Trophoblast cell (in vitro differentiated cells and primary cell): ENCODE measurements at regions not wholly inside any gene's neighbourhood (a gene's known extent, or its start where the extent isn't known, plus 50 kb on each side); places are given as distances from the start of the nearest gene placed in this dataset.

ENCODE experiments used
- DNase-seq, 2 donors: peaks; one replicate each; pipeline ENCODE4 v3.0.0-alpha.2; 2016
- H2AFZ ChIP-seq: 2 replicates; pipeline ENCODE4 v1.6.1; 2013; ENCODE audit warnings: low read length, moderate library complexity, mild to moderate bottlenecking; ENCODE audit not compliant: insufficient read depth, poor library complexity
- H2AK5ac ChIP-seq: 2 replicates; pipeline ENCODE4 v1.6.1; 2013; ENCODE audit warnings: mild to moderate bottlenecking, low read length
- H2BK120ac ChIP-seq: 2 replicates; pipeline ENCODE4 v1.6.1; 2013; ENCODE audit warnings: low read length, mild to moderate bottlenecking, moderate library complexity; ENCODE audit not compliant: insufficient read depth, poor library complexity
- H2BK12ac ChIP-seq: 2 replicates; pipeline ENCODE4 v1.6.1; 2013; ENCODE audit warnings: mild to moderate bottlenecking, low read length, moderate library complexity
- H2BK5ac ChIP-seq: 2 replicates; pipeline ENCODE4 v1.6.1; 2013; ENCODE audit warnings: low read length, low read depth, moderate library complexity, mild to moderate bottlenecking; ENCODE audit not compliant: poor library complexity
- H3K14ac ChIP-seq: 2 replicates; pipeline ENCODE4 v1.6.1; 2013; ENCODE audit warnings: mild to moderate bottlenecking, low read length
- H3K18ac ChIP-seq: 2 replicates; pipeline ENCODE4 v1.6.1; 2013; ENCODE audit warnings: mild to moderate bottlenecking, low read length
- H3K23ac ChIP-seq: 2 replicates; pipeline ENCODE4 v1.6.1; 2013; ENCODE audit warnings: low read length
- H3K27ac ChIP-seq: 2 replicates; pipeline ENCODE4 v1.5.1; 2013; ENCODE audit warnings: low read depth, mild to moderate bottlenecking, inconsistent platforms, low read length, moderate library complexity
- H3K27me3 ChIP-seq: 2 replicates; pipeline ENCODE4 v1.6.1; 2013; ENCODE audit warnings: inconsistent platforms, mild to moderate bottlenecking, low read length, moderate library complexity; ENCODE audit not compliant: insufficient read depth
- H3K36me3 ChIP-seq, 2 experiments: 1 replicate in 1 of 2; 2 replicates in 1 of 2; pipeline ENCODE4 v1.6.1; 2013; ENCODE audit warnings: low read length in 2 of 2, mild to moderate bottlenecking in 2 of 2, moderate library complexity in 1 of 2; ENCODE audit not compliant: insufficient read depth in 2 of 2, control insufficient read depth in 1 of 2
- H3K4ac ChIP-seq: 2 replicates; pipeline ENCODE4 v1.6.1; 2013; ENCODE audit warnings: low read depth, mild to moderate bottlenecking, low read length, moderate library complexity
- H3K4me1 ChIP-seq, 2 experiments: 1 replicate in 1 of 2; 2 replicates in 1 of 2; pipeline ENCODE4 v1.6.1; 2013; ENCODE audit warnings: low read length in 2 of 2, mild to moderate bottlenecking in 2 of 2, moderate library complexity in 1 of 2; ENCODE audit not compliant: insufficient read depth in 2 of 2, control insufficient read depth in 1 of 2
- H3K4me2 ChIP-seq: 2 replicates; pipeline ENCODE4 v1.6.1; 2013; ENCODE audit warnings: inconsistent platforms, mild to moderate bottlenecking, low read length, moderate library complexity
- H3K4me3 ChIP-seq: 2 replicates; pipeline ENCODE4 v1.5.1; 2013; ENCODE audit warnings: mild to moderate bottlenecking, low read depth, low read length, inconsistent platforms
- H3K79me1 ChIP-seq: one replicate; pipeline ENCODE4 v1.6.1; 2013; ENCODE audit warnings: low read length
- H3K79me2 ChIP-seq: 2 replicates; pipeline ENCODE4 v1.6.1; 2013; ENCODE audit warnings: low read length, mild to moderate bottlenecking; ENCODE audit not compliant: control insufficient read depth, insufficient read depth, poor library complexity
- H3K9ac ChIP-seq: 2 replicates; pipeline ENCODE4 v1.6.1; 2013; ENCODE audit warnings: mild to moderate bottlenecking, low read length
- H3K9me3 ChIP-seq: 2 replicates; pipeline ENCODE4 v1.6.1; 2013; ENCODE audit warnings: low read depth, mild to moderate bottlenecking, control low read depth, inconsistent platforms, low read length; ENCODE audit not compliant: insufficient read depth
- H4K12ac ChIP-seq: 2 replicates; pipeline ENCODE4 v1.6.1; 2013; ENCODE audit warnings: low read depth, mild to moderate bottlenecking, low read length, moderate library complexity
- H4K8ac ChIP-seq: 2 replicates; pipeline ENCODE4 v1.6.1; 2013; ENCODE audit warnings: low read depth, mild to moderate bottlenecking, low read length, moderate library complexity
- H4K91ac ChIP-seq: one replicate; pipeline ENCODE4 v1.6.1; 2013; ENCODE audit warnings: low read depth, mild to moderate bottlenecking, low read length, moderate library complexity
- WGBS: extraction: QIAGEN DNeasy Blood & Tissue Kit; methylation state at CpG from one replicate; pipeline ENCODE4 v1.1.7; 2013; ENCODE audit warnings: missing lambda C conversion rate; ENCODE audit not compliant: insufficient read length, insufficient coverage; ENCODE audit errors: extremely low coverage; 5-methylcytosine and 5-hydroxymethylcytosine counted together

DNA sequence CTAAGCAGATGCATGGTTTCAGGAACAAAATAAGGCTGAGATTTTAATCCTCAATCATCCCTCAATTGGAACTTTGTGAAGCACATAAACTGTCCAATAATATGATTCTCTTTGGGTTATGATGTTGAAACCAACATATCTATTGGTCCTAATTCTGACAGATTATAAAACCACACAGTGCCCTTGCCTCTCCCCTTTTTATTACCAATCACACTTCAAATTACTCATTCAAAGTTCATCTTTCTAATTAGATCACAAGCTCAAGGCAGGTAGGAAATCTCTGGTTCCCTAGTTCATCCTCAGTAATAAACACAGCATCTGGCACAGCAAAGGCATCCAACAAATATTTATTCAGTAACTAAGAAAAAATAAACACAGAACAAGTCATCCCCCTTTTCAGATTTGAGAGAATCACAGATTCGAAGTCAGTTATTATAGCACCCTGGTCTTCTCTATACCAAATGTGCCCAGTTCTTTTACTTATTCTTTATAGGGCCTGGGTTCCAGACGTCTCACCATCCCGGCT, 611.6 kb downstream of the INSC start:
- H3K9ac ChIP-seq, result no peak overlapping the region
- no peaks in the 10 kb centered on the region for H3K9me3 ChIP-seq
- WGBS, result no CpG with 5 or more reads among the region's 3 CpGs
- H2BK12ac ChIP-seq, result no peak overlapping the region
- H2BK120ac ChIP-seq, result no peak overlapping the region
- no peak overlapping the region for H2AFZ ChIP-seq
- no peak overlapping the region for H3K4me3 ChIP-seq
- no peaks in the 10 kb centered on the region for H3K4me1 ChIP-seq
- H4K91ac ChIP-seq, result no peak overlapping the region
- no peak overlapping the region for H3K27ac ChIP-seq
- no peak overlapping the region for H2AK5ac ChIP-seq
- H2BK5ac ChIP-seq, result no peak overlapping the region
- H3K4ac ChIP-seq, result no peak overlapping the region
- H4K12ac ChIP-seq, result no peak overlapping the region
- no peak overlapping the region for H3K14ac ChIP-seq
- H3K27me3 ChIP-seq, result no peaks in the 10 kb centered on the region
- H3K36me3 ChIP-seq, result no peaks in the 10 kb centered on the region
- no peaks in the 10 kb centered on the region for H3K79me2 ChIP-seq
- DNase-seq, result no peak
- no peak overlapping the region for H3K23ac ChIP-seq
- H3K4me2 ChIP-seq, result no peak overlapping the region
- no peak overlapping the region for H4K8ac ChIP-seq
- no peak overlapping the region for H3K18ac ChIP-seq
- H3K79me1 ChIP-seq, result no peaks in the 10 kb centered on the region

DNA sequence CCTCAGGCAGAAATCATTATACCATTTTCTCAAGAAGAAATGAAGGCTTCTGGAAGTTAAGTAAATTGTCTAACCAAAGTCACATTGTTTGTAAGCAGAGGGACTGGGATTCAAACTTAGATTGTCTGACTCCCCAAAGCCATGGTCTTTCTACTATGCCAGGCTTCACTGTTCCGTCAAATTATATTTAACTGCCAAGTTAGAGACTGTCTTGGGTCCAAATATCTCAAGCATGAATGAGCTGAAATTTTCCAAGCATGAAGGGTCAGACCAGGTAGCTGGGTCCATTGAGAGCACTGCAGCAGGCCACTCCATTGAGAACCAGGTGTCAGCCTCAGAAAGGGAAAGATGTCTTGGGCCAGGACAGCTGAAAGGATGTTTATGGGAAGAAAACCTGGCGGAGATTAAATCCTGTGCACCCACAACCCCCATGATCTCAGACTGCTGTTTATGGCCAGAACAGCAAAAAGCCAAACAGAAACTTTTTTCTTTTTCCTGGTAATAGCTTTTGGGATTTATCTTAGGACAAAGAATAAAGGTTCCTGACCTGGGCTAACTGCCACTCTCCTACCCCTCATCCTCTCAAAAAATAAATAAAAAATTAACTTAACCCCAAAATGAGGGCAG, 612.3 kb downstream of the INSC start:
- H3K79me2 ChIP-seq, result no peaks in the 10 kb centered on the region
- no peaks in the 10 kb centered on the region for H3K27me3 ChIP-seq
- no peak overlapping the region for H2BK120ac ChIP-seq
- H2AFZ ChIP-seq, result no peak overlapping the region
- H3K4me2 ChIP-seq, result no peak overlapping the region
- H3K23ac ChIP-seq, result no peak overlapping the region
- no peak overlapping the region for H3K18ac ChIP-seq
- no peak overlapping the region for H3K4me3 ChIP-seq
- no CpG with 5 or more reads among the region's 2 CpGs for WGBS
- no peak overlapping the region for H2BK5ac ChIP-seq
- no peak overlapping the region for H3K14ac ChIP-seq
- DNase-seq, result no peak
- no peak overlapping the region for H4K8ac ChIP-seq
- no peak overlapping the region for H4K91ac ChIP-seq
- no peak overlapping the region for H4K12ac ChIP-seq
- no peak overlapping the region for H2BK12ac ChIP-seq
- H3K36me3 ChIP-seq, result no peaks in the 10 kb centered on the region
- no peak overlapping the region for H2AK5ac ChIP-seq
- H3K79me1 ChIP-seq, result no peaks in the 10 kb centered on the region
- no peaks in the 10 kb centered on the region for H3K9me3 ChIP-seq
- H3K4me1 ChIP-seq, result no peaks in the 10 kb centered on the region
- H3K4ac ChIP-seq, result no peak overlapping the region
- H3K27ac ChIP-seq, result no peak overlapping the region
- H3K9ac ChIP-seq, result no peak overlapping the region

DNA sequence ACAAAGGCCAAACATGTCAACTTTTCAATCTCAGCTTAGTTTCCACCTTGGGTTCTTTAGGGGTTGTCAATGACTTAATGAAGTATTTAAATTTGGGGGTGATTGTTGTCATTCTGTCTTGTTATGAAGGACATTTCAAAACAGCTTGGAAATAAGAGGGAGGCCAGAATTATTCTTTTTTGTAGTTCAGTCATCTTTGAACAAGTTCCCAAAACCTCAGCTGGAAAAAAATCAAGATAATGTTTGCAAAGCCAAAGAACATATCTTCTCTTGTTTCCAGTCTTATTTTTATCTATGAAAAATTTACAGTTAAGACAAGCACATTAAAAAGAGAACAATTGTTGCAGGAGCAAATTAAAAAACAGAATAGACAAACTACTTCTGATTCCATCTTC, 612.8 kb downstream of the INSC start:
- Histone ChIP-seq H2BK120ac (no peak overlapping the region), H3K79me1 (no peaks in the 10 kb centered on the region), H2BK12ac (no peak overlapping the region), H4K12ac (no peak overlapping the region), H2BK5ac (no peak overlapping the region), H3K14ac (no peak overlapping the region), H3K27ac (no peak overlapping the region), H3K36me3 (no peaks in the 10 kb centered on the region), H3K79me2 (no peaks in the 10 kb centered on the region), H3K27me3 (no peaks in the 10 kb centered on the region), H2AFZ (no peak overlapping the region), H3K4me1 (no peaks in the 10 kb centered on the region), H4K91ac (no peak overlapping the region), H3K18ac (no peak overlapping the region), H3K4ac (no peak overlapping the region), H2AK5ac (no peak overlapping the region), H3K9me3 (no peaks in the 10 kb centered on the region), H3K9ac (no peak overlapping the region), H3K4me3 (no peak overlapping the region), H3K23ac (no peak overlapping the region), H4K8ac (no peak overlapping the region), H3K4me2 (no peak overlapping the region)
- no peak for DNase-seq

DNA sequence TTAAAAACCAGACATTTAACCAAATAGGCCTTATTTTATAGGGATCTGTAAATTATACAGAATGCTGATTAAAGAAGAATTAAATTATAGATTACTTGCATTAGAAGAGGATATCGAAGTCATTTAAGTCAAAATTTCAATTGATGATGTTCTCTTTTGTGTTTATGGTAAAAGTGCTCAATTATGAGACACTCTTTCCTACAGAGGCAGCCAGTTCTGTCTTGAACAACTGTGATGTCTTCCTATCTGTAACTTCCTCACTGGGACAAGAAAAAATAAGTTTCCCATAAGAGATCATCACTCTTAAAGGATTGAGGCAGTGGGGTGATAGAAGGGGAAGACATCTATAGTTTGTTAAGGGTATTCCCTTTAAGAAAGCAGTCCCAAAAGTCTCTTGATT, 613.5 kb downstream of the INSC start:
- Histone ChIP-seq H4K91ac (no peak overlapping the region), H3K27me3 (no peaks in the 10 kb centered on the region), H3K36me3 (no peaks in the 10 kb centered on the region), H3K79me2 (no peaks in the 10 kb centered on the region), H2BK120ac (no peak overlapping the region), H3K18ac (no peak overlapping the region), H3K4me1 (no peaks in the 10 kb centered on the region), H2BK5ac (no peak overlapping the region), H3K9me3 (no peaks in the 10 kb centered on the region), H3K23ac (no peak overlapping the region), H4K8ac (no peak overlapping the region), H4K12ac (no peak overlapping the region), H2BK12ac (no peak overlapping the region), H3K79me1 (no peaks in the 10 kb centered on the region), H3K9ac (no peak overlapping the region), H3K4me2 (no peak overlapping the region), H2AFZ (no peak overlapping the region), H3K4me3 (no peak overlapping the region), H3K27ac (no peak overlapping the region), H3K4ac (no peak overlapping the region), H2AK5ac (no peak overlapping the region), H3K14ac (no peak overlapping the region)
- no peak for DNase-seq
- no CpG with 5 or more reads among the region's 1 CpG for WGBS
